Caco-2 (cell line): ENCODE measurements at regions not wholly inside any gene's neighbourhood (a gene's known extent, or its start where the extent isn't known, plus 50 kb on each side); places are given as distances from the start of the nearest gene placed in this dataset.

Source experiments
- BruUV-seq: library from RNA; stranded (reverse); fragments of 400-500 nt; replicated peaks from 2 replicates; lab custom pipeline; 2021; lab: Mats Ljungman, UMichigan
- CTCF ChIA-PET: fragments of 300-600 bp; sonication (Branson Sonifier 250); formaldehyde crosslinking; loops from one replicate; lab custom pipeline; 2022; ENCODE audit warnings: antibody characterized with exemption; lab: Charles Lee
- POLR2A ChIA-PET: fragments of 300-600 bp; sonication (Branson Sonifier 250); formaldehyde crosslinking; loops from one replicate; lab custom pipeline; 2022; ENCODE audit warnings: antibody characterized with exemption; lab: Charles Lee
- DNase-seq, 2 experiments: peaks; one replicate each; pipeline versions ENCODE4 v3.0.0 to v3.0.0-alpha.2; 2020 to 2022
- H3K27me3 ChIP-seq: replicated peaks from 2 replicates; pipeline ENCODE4 v1.6.0; 2011; ENCODE audit warnings: low read length; ENCODE audit not compliant: control insufficient read depth, insufficient read depth
- H3K36me3 ChIP-seq: 2 replicates; pipeline ENCODE4 v1.5.1; 2011; ENCODE audit warnings: low read length; ENCODE audit not compliant: control insufficient read depth, insufficient read depth
- H3K4me1 ChIP-seq: fragments of 250-450 bp; sonication (Bioruptor Pico); 2 replicates; pipeline ENCODE4 v1.5.1; 2020; ENCODE audit warnings: mild to moderate bottlenecking
- H3K4me3 ChIP-seq: 2 replicates; pipeline ENCODE4 v1.5.1; 2011; ENCODE audit warnings: low read depth, mild to moderate bottlenecking, control low read depth, low read length
- H3K9me3 ChIP-seq: fragments of 250-450 bp; sonication (Bioruptor Pico); 2 replicates; pipeline ENCODE4 v1.5.1; 2020; ENCODE audit warnings: mild to moderate bottlenecking, moderate library complexity
- H3K27ac Mint-ChIP-seq: one replicate; pipeline ENCODE4 v1.8.0; 2022; ENCODE audit warnings: mixed read lengths; ENCODE audit not compliant: unreplicated experiment
- H3K27me3 Mint-ChIP-seq: one replicate; pipeline ENCODE4 v1.8.0; 2022; ENCODE audit warnings: mixed read lengths; ENCODE audit not compliant: insufficient read depth, unreplicated experiment
- H3K36me3 Mint-ChIP-seq: one replicate; pipeline ENCODE4 v1.8.0; 2022; ENCODE audit warnings: mild to moderate bottlenecking, mixed read lengths; ENCODE audit not compliant: insufficient read depth, unreplicated experiment
- H3K4me1 Mint-ChIP-seq: one replicate; pipeline ENCODE4 v1.8.0; 2022; ENCODE audit warnings: low read depth, mixed read lengths; ENCODE audit not compliant: unreplicated experiment
- H3K4me3 Mint-ChIP-seq: one replicate; pipeline ENCODE4 v1.8.0; 2022; ENCODE audit warnings: mild to moderate bottlenecking, moderate library complexity, mixed read lengths; ENCODE audit not compliant: unreplicated experiment
- H3K9me3 Mint-ChIP-seq: one replicate; pipeline ENCODE4 v1.8.0; 2022; ENCODE audit warnings: mixed read lengths; ENCODE audit not compliant: unreplicated experiment
- intact Hi-C: fragments of 100-400 bp; cut with micrococcal nuclease; formaldehyde crosslinking; loops from one replicate; pipeline ENCODE4 v1.10.0; 2022; ENCODE audit not compliant: unreplicated experiment
- TF ChIP-seq, protein P1 (sequence below), 2 experiments: fragments of 200-600 bp in 1 of 2; IDR thresholded peaks; 1 replicate in 1 of 2; 2 replicates in 1 of 2; pipeline versions ENCODE4 v1.5.1 to v1.8.0; 2011 to 2022; ENCODE audit warnings: antibody characterized with exemption in 1 of 2, control low read depth in 1 of 2, inconsistent platforms in 1 of 2, low read depth in 1 of 2, low read length in 1 of 2, mild to moderate bottlenecking in 1 of 2, moderate library complexity in 1 of 2; ENCODE audit not compliant: insufficient read depth in 1 of 2, severe bottlenecking in 1 of 2, unreplicated experiment in 1 of 2

DNA sequence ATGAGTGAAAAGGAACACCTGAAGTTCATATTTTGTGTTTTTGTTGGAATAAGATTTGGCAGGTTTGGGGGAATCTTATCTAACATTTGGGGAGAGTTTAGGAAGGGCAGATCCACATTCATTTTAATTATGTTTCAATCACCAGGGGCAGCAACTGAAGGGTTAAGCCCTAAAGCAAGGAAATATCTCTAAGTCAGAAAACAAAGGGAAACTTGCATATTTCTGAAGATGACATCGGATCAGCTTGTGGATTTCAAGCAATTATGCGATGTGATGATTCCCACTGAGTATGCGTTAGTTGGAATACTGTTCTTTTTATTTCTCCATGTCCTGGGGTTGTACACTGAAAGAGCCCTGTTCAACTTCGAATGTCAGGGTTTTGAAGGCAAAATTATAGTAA, 59.8 kb upstream of the NFIB start:
- Histone ChIP-seq H3K4me1 (peaks cover 3% of the 10 kb centered on the region; the same call in 1 of the 2 replicates), H3K27me3 (no peaks in the 10 kb centered on the region), H3K4me3 (no peak overlapping the region), H3K9me3 (no peaks in the 10 kb centered on the region), H3K36me3 (no peaks in the 10 kb centered on the region)
- Mint-ChIP-seq H3K4me3 (no peak overlapping the region), H3K4me1 (no peaks in the 10 kb centered on the region), H3K27me3 (no peaks in the 10 kb centered on the region), H3K36me3 (no peaks in the 10 kb centered on the region), H3K9me3 (no peaks in the 10 kb centered on the region), H3K27ac (no peak overlapping the region)
- BruUV-seq: no TSS peak
- CTCF ChIA-PET: no interaction called here
- POLR2A ChIA-PET: no interaction called here
- intact Hi-C loops: no loop called here
- TF ChIP-seq, protein P1, sequence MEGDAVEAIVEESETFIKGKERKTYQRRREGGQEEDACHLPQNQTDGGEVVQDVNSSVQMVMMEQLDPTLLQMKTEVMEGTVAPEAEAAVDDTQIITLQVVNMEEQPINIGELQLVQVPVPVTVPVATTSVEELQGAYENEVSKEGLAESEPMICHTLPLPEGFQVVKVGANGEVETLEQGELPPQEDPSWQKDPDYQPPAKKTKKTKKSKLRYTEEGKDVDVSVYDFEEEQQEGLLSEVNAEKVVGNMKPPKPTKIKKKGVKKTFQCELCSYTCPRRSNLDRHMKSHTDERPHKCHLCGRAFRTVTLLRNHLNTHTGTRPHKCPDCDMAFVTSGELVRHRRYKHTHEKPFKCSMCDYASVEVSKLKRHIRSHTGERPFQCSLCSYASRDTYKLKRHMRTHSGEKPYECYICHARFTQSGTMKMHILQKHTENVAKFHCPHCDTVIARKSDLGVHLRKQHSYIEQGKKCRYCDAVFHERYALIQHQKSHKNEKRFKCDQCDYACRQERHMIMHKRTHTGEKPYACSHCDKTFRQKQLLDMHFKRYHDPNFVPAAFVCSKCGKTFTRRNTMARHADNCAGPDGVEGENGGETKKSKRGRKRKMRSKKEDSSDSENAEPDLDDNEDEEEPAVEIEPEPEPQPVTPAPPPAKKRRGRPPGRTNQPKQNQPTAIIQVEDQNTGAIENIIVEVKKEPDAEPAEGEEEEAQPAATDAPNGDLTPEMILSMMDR (IDR thresholded peaks at IDR 0.05; ENCODE audit: insufficient read depth in 1 of 2, low read depth in 1 of 2, low read length in 1 of 2, severe bottlenecking in 1 of 2, unreplicated experiment in 1 of 2): no peak
- DNase-seq: no peak

DNA sequence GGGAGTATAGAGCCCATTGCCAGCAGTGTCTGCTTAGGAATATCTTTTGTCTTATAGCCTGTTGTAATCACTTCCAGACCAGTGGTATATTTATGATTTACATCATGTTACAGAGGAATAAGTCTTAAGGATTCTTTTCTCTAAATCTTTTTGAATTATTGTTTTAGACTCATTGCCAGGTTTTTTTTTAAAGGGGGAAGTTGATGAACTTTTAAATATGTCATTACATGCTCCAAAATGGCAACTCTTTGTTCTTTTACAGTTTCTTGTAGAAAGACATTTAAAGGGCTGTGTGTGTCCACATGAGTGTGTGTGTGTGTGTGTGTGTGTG, 59.4 kb upstream of the NFIB start:
- H3K27me3 Mint-ChIP-seq: no peaks in the 10 kb centered on the region
- no peaks in the 10 kb centered on the region for H3K36me3 Mint-ChIP-seq
- ChIA-PET POLR2A (no interaction called here), CTCF (no interaction called here)
- no TSS peak for BruUV-seq
- H3K4me3 Mint-ChIP-seq: no peak overlapping the region
- Histone ChIP-seq H3K4me1 (peaks cover 3% of the 10 kb centered on the region; the same call in 1 of the 2 replicates), H3K4me3 (no peak overlapping the region), H3K36me3 (no peaks in the 10 kb centered on the region), H3K27me3 (no peaks in the 10 kb centered on the region), H3K9me3 (no peaks in the 10 kb centered on the region)
- no peak overlapping the region for H3K27ac Mint-ChIP-seq
- intact Hi-C loops: no loop called here
- no peaks in the 10 kb centered on the region for H3K9me3 Mint-ChIP-seq
- no peaks in the 10 kb centered on the region for H3K4me1 Mint-ChIP-seq
- DNase-seq: no peak
- TF ChIP-seq, protein P1 (IDR thresholded peaks at IDR 0.05; ENCODE audit: insufficient read depth in 1 of 2, low read depth in 1 of 2, low read length in 1 of 2, severe bottlenecking in 1 of 2, unreplicated experiment in 1 of 2): no peak

DNA sequence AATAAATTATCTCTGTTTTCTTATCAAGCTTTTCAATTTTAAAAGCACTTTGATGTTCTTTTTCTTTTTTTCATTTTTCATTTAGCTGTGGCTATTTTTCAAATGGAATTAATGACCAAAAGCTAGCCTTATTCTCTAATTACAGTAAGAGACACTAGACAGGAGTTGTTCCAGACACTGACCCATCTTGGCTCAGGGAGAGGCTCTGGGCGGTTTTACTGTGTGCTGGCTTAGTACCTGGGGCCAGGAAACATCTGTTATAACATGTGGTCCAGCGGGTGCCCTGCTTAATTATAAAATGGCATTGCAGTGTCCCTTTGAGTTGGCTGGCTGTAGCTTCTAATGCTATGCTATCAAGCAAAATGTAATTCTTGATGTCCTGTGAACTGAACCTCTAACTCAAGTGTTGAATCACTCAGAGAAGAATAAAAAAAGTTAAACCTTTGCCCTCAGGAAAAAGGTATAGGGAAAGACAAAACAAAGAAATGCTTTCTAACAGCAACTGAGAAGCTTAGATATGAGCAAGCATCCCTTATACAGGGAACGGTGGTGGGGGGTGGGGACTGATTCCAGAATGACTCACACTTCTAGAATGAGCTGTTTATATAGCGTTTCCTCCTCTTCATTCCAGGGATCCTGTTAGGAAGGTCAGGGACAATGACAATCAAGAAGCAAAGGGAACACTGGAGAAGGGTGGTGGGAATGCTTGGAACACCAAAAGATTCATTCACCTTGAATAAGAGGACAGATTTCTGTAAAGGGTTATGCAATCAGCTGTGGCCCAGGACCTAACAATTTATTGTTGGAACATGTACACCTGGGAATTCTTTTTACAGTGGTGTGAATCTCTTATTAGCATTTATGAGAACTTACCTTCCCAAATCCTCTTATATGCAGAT, 58.7 kb upstream of the NFIB start:
- BruUV-seq: no TSS peak
- no peaks in the 10 kb centered on the region for H3K4me1 Mint-ChIP-seq

More for the DNA sequence above, 58.7 kb upstream of the NFIB start:
- peaks cover 3% of the 10 kb centered on the region; the same call in 1 of the 2 replicates for H3K4me1 ChIP-seq
- no peaks in the 10 kb centered on the region for H3K27me3 ChIP-seq
- H3K36me3 Mint-ChIP-seq: no peaks in the 10 kb centered on the region
- ChIA-PET CTCF (no interaction called here), POLR2A (no interaction called here)
- no peak overlapping the region for H3K4me3 ChIP-seq
- no peak overlapping the region for H3K27ac Mint-ChIP-seq
- intact Hi-C loops: no loop called here
- no peaks in the 10 kb centered on the region for H3K9me3 ChIP-seq
- no peaks in the 10 kb centered on the region for H3K9me3 Mint-ChIP-seq
- H3K4me3 Mint-ChIP-seq: no peak overlapping the region
- no peaks in the 10 kb centered on the region for H3K27me3 Mint-ChIP-seq
- H3K36me3 ChIP-seq: no peaks in the 10 kb centered on the region
- TF ChIP-seq, protein P1 (IDR thresholded peaks at IDR 0.05; ENCODE audit: insufficient read depth in 1 of 2, low read depth in 1 of 2, low read length in 1 of 2, severe bottlenecking in 1 of 2, unreplicated experiment in 1 of 2): no peak
- DNase-seq: no peak
